ENCODE measurements at regions not wholly inside any gene's neighbourhood (a gene's known extent, or its start where the extent isn't known, plus 50 kb on each side); places are given as distances from the start of the nearest gene placed in this dataset.

- H3K36me3 ChIP-seq (ENCODE audit: insufficient read depth, low read length) = no peaks in the 10 kb centered on the region
- H3K79me2 ChIP-seq (ENCODE audit: insufficient read depth, low read length) = no peaks in the 10 kb centered on the region
These were observed 488.4 kb downstream of the NR2F2 start for GRCh38 chr15:96818861-96819260.

GRCh38 chr15:96827981-96828380 lies 497.5 kb downstream of the NR2F2 start:
- Histone ChIP-seq H3K9ac (ENCODE audit: low read depth, low read length) (no peak overlapping the region), H3K4me3 (ENCODE audit: low read depth in 1 of 2, low read length in 2 of 2) (no peak overlapping the region), H3K4me1 (ENCODE audit: insufficient read depth, low read length) (no peaks in the 10 kb centered on the region), H3K9me3 (ENCODE audit: insufficient read depth, low read length, severe bottlenecking) (no peaks in the 10 kb centered on the region), H3K27ac (ENCODE audit: low read length) (no peak overlapping the region), H3K4me2 (ENCODE audit: insufficient read depth, low read length) (no peak overlapping the region), H4K20me1 (ENCODE audit: insufficient read depth, low read length) (no peaks in the 10 kb centered on the region), H3K36me3 (ENCODE audit: insufficient read depth, low read length) (no peaks in the 10 kb centered on the region), H3K79me2 (ENCODE audit: insufficient read depth, low read length) (no peaks in the 10 kb centered on the region), H2AFZ (ENCODE audit: low read depth, low read length) (no peak overlapping the region), H3K27me3 (ENCODE audit: insufficient read depth, low read length, poor library complexity) (no peaks in the 10 kb centered on the region)
- DNase-seq (no peak), ATAC-seq (ENCODE audit: insufficient read depth, low read depth) (no peak)
- TF ChIP-seq CTCF (IDR thresholded peaks at IDR 0.05; ENCODE audit: borderline replicate concordance, extremely low read depth, low read length, poor library complexity, severe bottlenecking) = no peak
- TF ChIP-seq EZH2 (IDR thresholded peaks at IDR 0.05; ENCODE audit: borderline replicate concordance, low read depth, low read length, severe bottlenecking) = no peak

More at GRCh38 chr15:96818861-96819260, 488.4 kb downstream of the NR2F2 start:
- TF ChIP-seq CTCF (IDR thresholded peaks at IDR 0.05; ENCODE audit: borderline replicate concordance, extremely low read depth, low read length, poor library complexity, severe bottlenecking) (no peak), EZH2 (IDR thresholded peaks at IDR 0.05; ENCODE audit: borderline replicate concordance, low read depth, low read length, severe bottlenecking) (no peak)
- Histone ChIP-seq H3K27me3 (ENCODE audit: insufficient read depth, low read length, poor library complexity) (no peaks in the 10 kb centered on the region), H3K9me3 (ENCODE audit: insufficient read depth, low read length, severe bottlenecking) (no peaks in the 10 kb centered on the region), H2AFZ (ENCODE audit: low read depth, low read length) (no peak overlapping the region), H4K20me1 (ENCODE audit: insufficient read depth, low read length) (no peaks in the 10 kb centered on the region), H3K4me3 (ENCODE audit: low read depth in 1 of 2, low read length in 2 of 2) (no peak overlapping the region), H3K4me2 (ENCODE audit: insufficient read depth, low read length) (no peak overlapping the region), H3K4me1 (ENCODE audit: insufficient read depth, low read length) (no peaks in the 10 kb centered on the region), H3K27ac (ENCODE audit: low read length) (no peak overlapping the region), H3K9ac (ENCODE audit: low read depth, low read length) (no peak overlapping the region)
- DNase-seq (no peak), ATAC-seq (ENCODE audit: insufficient read depth, low read depth) (no peak)

GRCh38 chr15:96837241-96837970 lies 506.9 kb downstream of the NR2F2 start:
- H3K9ac ChIP-seq (ENCODE audit: low read depth, low read length) = no peak overlapping the region
- H4K20me1 ChIP-seq (ENCODE audit: insufficient read depth, low read length) = no peaks in the 10 kb centered on the region
- no peak for TF ChIP-seq CTCF (IDR thresholded peaks at IDR 0.05; ENCODE audit: borderline replicate concordance, extremely low read depth, low read length, poor library complexity, severe bottlenecking)
- TF ChIP-seq EZH2 (IDR thresholded peaks at IDR 0.05; ENCODE audit: borderline replicate concordance, low read depth, low read length, severe bottlenecking) = no peak
- no peaks in the 10 kb centered on the region for H3K79me2 ChIP-seq (ENCODE audit: insufficient read depth, low read length)
- no peaks in the 10 kb centered on the region for H3K36me3 ChIP-seq (ENCODE audit: insufficient read depth, low read length)
- no peak overlapping the region for H3K27ac ChIP-seq (ENCODE audit: low read length)
- H3K9me3 ChIP-seq (ENCODE audit: insufficient read depth, low read length, severe bottlenecking) = no peaks in the 10 kb centered on the region
- H3K27me3 ChIP-seq (ENCODE audit: insufficient read depth, low read length, poor library complexity) = no peaks in the 10 kb centered on the region
- no peak overlapping the region for H2AFZ ChIP-seq (ENCODE audit: low read depth, low read length)
- H3K4me2 ChIP-seq (ENCODE audit: insufficient read depth, low read length) = no peak overlapping the region
- no peaks in the 10 kb centered on the region for H3K4me1 ChIP-seq (ENCODE audit: insufficient read depth, low read length)
- DNase-seq (no peak), ATAC-seq (ENCODE audit: insufficient read depth, low read depth) (no peak)
- H3K4me3 ChIP-seq (ENCODE audit: low read depth in 1 of 2, low read length in 2 of 2) = no peak overlapping the region
